ENCODE measurements at regions not wholly inside any gene's neighbourhood (a gene's known extent, or its start where the extent isn't known, plus 50 kb on each side); places are given as distances from the start of the nearest gene placed in this dataset. TPM values are rescaled to one million over a fixed set of nuclear protein-coding genes. Genes with fewer than 3 reads are reported as not detected.

GRCh38 chr7:36100226-36100625, 52.8 kb upstream of the EEPD1 start:
- FAIRE-seq (no peak), DNase-seq (ENCODE audit: low read depth, low spot score) (no peak), ATAC-seq (no peak)
- Histone ChIP-seq H2AFZ (ENCODE audit: control insufficient read depth, low read depth, low read length) (no peak overlapping the region), H4K20me1 (ENCODE audit: control insufficient read depth, insufficient read depth) (no peaks in the 10 kb centered on the region), H3K9ac (ENCODE audit: control insufficient read depth, insufficient read depth, low read length) (no peak overlapping the region), H3K4me2 (ENCODE audit: control insufficient read depth, insufficient read depth) (no peak overlapping the region), H3K79me2 (ENCODE audit: control insufficient read depth, insufficient read depth, low read length) (no peaks in the 10 kb centered on the region), H3K9me3 (replicated peaks; ENCODE audit: control insufficient read depth, insufficient read depth, low read length) (no peaks in the 10 kb centered on the region), H3K27me3 (replicated peaks in 1 of 2; ENCODE audit: control insufficient read depth in 2 of 2, insufficient read depth in 2 of 2, low read length in 1 of 2) (peaks cover 0 to 3% of the 10 kb centered on the region in 2 experiments; a peak in 1 of 4 replicates), H3K4me1 (ENCODE audit: control insufficient read depth, insufficient read depth, low read length) (no peaks in the 10 kb centered on the region), H3K4me3 (no peak overlapping the region), H3K36me3 (ENCODE audit: control insufficient read depth in 2 of 2, insufficient read depth in 2 of 2, low read length in 1 of 2) (no peaks in the 10 kb centered on the region), H3K27ac (ENCODE audit: control insufficient read depth, insufficient read depth) (no peak overlapping the region)
- in situ Hi-C loops (cut with MboI) = no loop called here
- ChIA-PET SMC1A (ENCODE audit: uncharacterized antibody, unreplicated experiment) (no interaction called here), POLR2A (no interaction called here), RAD21 (ENCODE audit: unreplicated experiment) (no interaction called here), CTCF (no interaction called here)
- intact Hi-C loops (cut with micrococcal nuclease; ENCODE audit: unreplicated experiment) = no loop called here
- TF ChIP-seq SUZ12 (IDR thresholded peaks at IDR 0.05; ENCODE audit: unreplicated experiment) (no peak), CBX5 (IDR thresholded peaks at IDR 0.05; ENCODE audit: low read depth) (no peak), CHD2 (IDR thresholded peaks at IDR 0.05; ENCODE audit: borderline replicate concordance, low read depth, low read length) (no peak), CEBPB (IDR thresholded peaks at IDR 0.05; ENCODE audit: borderline replicate concordance in 1 of 2, low read depth in 2 of 2, low read length in 2 of 2) (no peak)
- 2% methylated on average over 2 of the region's 2 CpGs for WGBS (ENCODE audit: insufficient coverage, insufficient replicate concordance, low lambda C conversion rate, missing lambda C conversion rate)
- BruUV-seq (replicated peaks) = no TSS peak

- TF ChIP-seq IKZF1 (conservative IDR thresholded peaks at IDR 0.05) (no peak), FOXM1 (IDR thresholded peaks at IDR 0.05; ENCODE audit: low read depth, low read length) (no peak), SRF (IDR thresholded peaks at IDR 0.05; ENCODE audit: low read depth in 2 of 2, low read length in 2 of 2) (no peak)
- 0% methylated on average over 1 of the region's 1 CpG for WGBS (ENCODE audit: insufficient coverage, insufficient replicate concordance, low lambda C conversion rate, missing lambda C conversion rate)
- in situ Hi-C loops (cut with MboI) (no loop called here), intact Hi-C loops (cut with micrococcal nuclease; ENCODE audit: unreplicated experiment) (no loop called here)
- H2AFZ ChIP-seq (ENCODE audit: control insufficient read depth, low read depth, low read length) = no peak overlapping the region
- ATAC-seq (no peak), DNase-seq (ENCODE audit: low read depth, low spot score) (no peak), FAIRE-seq (no peak)
- RAD21 ChIA-PET (ENCODE audit: unreplicated experiment) = no interaction called here
- no peaks in the 10 kb centered on the region for H4K20me1 ChIP-seq (ENCODE audit: control insufficient read depth, insufficient read depth)
- no peak overlapping the region for H3K27ac ChIP-seq (ENCODE audit: control insufficient read depth, insufficient read depth)
- SMC1A ChIA-PET (ENCODE audit: uncharacterized antibody, unreplicated experiment) = no interaction called here
- H3K9ac ChIP-seq (ENCODE audit: control insufficient read depth, insufficient read depth, low read length) = no peak overlapping the region
- peaks cover 0 to 3% of the 10 kb centered on the region in 2 experiments; a peak in 1 of 4 replicates for H3K27me3 ChIP-seq (replicated peaks in 1 of 2; ENCODE audit: control insufficient read depth in 2 of 2, insufficient read depth in 2 of 2, low read length in 1 of 2)
- H3K36me3 ChIP-seq (ENCODE audit: control insufficient read depth in 2 of 2, insufficient read depth in 2 of 2, low read length in 1 of 2) = no peaks in the 10 kb centered on the region
- no TSS peak for BruUV-seq (replicated peaks)
- no peak overlapping the region for H3K4me3 ChIP-seq
- POLR2A ChIA-PET = no interaction called here
- no peaks in the 10 kb centered on the region for H3K79me2 ChIP-seq (ENCODE audit: control insufficient read depth, insufficient read depth, low read length)
- H3K9me3 ChIP-seq (replicated peaks; ENCODE audit: control insufficient read depth, insufficient read depth, low read length) = no peaks in the 10 kb centered on the region
- no peak overlapping the region for H3K4me2 ChIP-seq (ENCODE audit: control insufficient read depth, insufficient read depth)
- no peaks in the 10 kb centered on the region for H3K4me1 ChIP-seq (ENCODE audit: control insufficient read depth, insufficient read depth, low read length)
- CTCF ChIA-PET = no interaction called here
Measured at GRCh38 chr7:36100634-36101033, 52.4 kb upstream of the EEPD1 start.

Small RNA genes in the stretch of these regions (small RNA-seq; reads per million reads assigned to genes)
- not detected for gene RNU6-1085P
